Thoracic aorta (tissue), 2 donors: ENCODE measurements at regions not wholly inside any gene's neighbourhood (a gene's known extent, or its start where the extent isn't known, plus 50 kb on each side); places are given as distances from the start of the nearest gene placed in this dataset.

Experiments used
- ATAC-seq: fragments of 150-250 bp; one replicate; pipeline ENCODE4 v1.8.0; 2017; ENCODE audit warnings: low read depth; ENCODE audit not compliant: insufficient number of reproducible peaks, low FRiP score
- DNase-seq: peaks from one replicate; pipeline ENCODE4 v3.0.0-alpha.2; 2020; ENCODE audit warnings: low spot score
- H3K27ac ChIP-seq, 2 donors: fragments of 200-600 bp; sonication (generic); 1 replicate in 1 of 2; 2 replicates in 1 of 2; pipeline ENCODE4 v1.5.1; 2016; ENCODE audit warnings: mild to moderate bottlenecking in 2 of 2, moderate library complexity in 2 of 2
- H3K27me3 ChIP-seq: fragments of 200-600 bp; sonication (generic); replicated peaks from 2 replicates; pipeline ENCODE4 v1.6.0; 2016; ENCODE audit warnings: mild to moderate bottlenecking; ENCODE audit not compliant: insufficient read depth
- H3K36me3 ChIP-seq: fragments of 200-600 bp; sonication (generic); one replicate; pipeline ENCODE4 v1.5.1; 2016
- H3K4me1 ChIP-seq, 2 donors: fragments of 200-600 bp; sonication (generic); 1 replicate in 1 of 2; 2 replicates in 1 of 2; pipeline versions ENCODE4 v1.5.1 to v1.6.0; 2016; ENCODE audit warnings: low read depth in 2 of 2, mild to moderate bottlenecking in 1 of 2; ENCODE audit not compliant: control insufficient read depth in 1 of 2
- H3K4me3 ChIP-seq: fragments of 200-600 bp; sonication (generic); 2 replicates; pipeline ENCODE4 v1.5.1; 2016; ENCODE audit warnings: mild to moderate bottlenecking
- H3K9me3 ChIP-seq: fragments of 200-600 bp; sonication (generic); 2 replicates; pipeline ENCODE4 v1.5.1; 2016
- TF ChIP-seq, protein P1 (sequence below): fragments of 200-600 bp; sonication (generic); IDR thresholded peaks from one replicate; pipeline ENCODE4 v1.5.1; 2019; ENCODE audit warnings: antibody characterized with exemption

DNA sequence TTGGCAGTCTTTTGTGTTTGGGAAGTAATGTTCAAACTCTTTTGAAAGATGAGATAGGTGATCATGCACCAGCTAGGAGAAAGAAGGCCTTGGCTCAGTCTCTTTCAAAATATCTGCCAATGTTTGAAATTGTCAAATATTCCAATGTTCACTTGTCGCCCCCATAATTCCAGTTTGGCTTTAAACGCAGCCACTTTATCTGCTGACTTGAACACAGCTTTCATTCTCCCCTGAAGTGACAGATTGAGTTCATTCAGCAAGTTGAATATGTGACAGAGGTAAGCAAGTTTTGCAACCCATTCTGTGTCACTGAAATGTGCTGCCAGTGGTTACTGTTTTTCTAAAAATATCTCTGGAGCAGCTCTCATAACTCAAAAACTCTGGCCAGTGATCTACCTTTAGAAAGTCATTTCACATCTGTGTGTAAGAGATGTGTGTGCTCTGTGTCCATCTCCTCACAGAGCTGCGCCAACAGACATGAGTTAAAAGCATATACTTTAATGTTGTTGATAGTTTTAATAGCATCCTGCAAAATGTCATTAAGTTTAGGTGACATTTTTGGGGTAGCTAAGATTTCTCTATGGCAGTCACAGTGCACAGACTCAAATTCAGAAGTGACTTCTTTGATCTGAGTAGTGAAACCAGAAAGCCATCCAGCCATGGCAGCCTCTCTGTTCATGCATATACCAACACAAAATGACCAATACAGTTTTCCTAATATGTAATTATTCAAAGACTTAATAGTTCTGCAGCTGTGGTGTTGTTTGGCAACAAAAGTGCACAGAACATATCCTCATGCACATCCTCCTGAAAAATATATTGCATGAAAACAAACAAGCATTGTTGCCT, 614.3 kb upstream of the MIS18BP1 start:
- no peak overlapping the region for H3K27ac ChIP-seq

DNA sequence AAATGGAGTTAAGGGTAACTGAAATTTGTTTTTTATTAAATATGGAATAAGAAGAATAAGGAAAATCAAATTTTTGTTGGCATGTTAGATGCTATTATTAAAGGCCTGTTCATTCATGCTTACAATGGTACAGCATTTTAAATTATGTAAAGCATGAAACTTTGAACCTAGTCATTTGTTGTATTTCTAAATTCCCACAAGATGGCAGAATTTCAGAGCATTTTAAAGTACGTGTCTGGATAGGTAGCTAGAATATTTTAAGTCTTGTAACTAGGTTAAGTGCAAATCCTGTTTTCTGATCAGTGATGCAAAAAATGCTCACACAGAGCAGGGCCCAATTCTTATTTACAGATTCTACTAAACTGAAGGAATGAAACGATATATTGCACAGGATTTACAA, 585.6 kb upstream of the MIS18BP1 start:
- no peak overlapping the region for H3K4me3 ChIP-seq
- H3K36me3 ChIP-seq: no peaks in the 10 kb centered on the region
- DNase-seq (no peak), ATAC-seq (no peak)
- TF ChIP-seq, protein P1, sequence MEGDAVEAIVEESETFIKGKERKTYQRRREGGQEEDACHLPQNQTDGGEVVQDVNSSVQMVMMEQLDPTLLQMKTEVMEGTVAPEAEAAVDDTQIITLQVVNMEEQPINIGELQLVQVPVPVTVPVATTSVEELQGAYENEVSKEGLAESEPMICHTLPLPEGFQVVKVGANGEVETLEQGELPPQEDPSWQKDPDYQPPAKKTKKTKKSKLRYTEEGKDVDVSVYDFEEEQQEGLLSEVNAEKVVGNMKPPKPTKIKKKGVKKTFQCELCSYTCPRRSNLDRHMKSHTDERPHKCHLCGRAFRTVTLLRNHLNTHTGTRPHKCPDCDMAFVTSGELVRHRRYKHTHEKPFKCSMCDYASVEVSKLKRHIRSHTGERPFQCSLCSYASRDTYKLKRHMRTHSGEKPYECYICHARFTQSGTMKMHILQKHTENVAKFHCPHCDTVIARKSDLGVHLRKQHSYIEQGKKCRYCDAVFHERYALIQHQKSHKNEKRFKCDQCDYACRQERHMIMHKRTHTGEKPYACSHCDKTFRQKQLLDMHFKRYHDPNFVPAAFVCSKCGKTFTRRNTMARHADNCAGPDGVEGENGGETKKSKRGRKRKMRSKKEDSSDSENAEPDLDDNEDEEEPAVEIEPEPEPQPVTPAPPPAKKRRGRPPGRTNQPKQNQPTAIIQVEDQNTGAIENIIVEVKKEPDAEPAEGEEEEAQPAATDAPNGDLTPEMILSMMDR: no peak
- no peak overlapping the region for H3K27ac ChIP-seq
- H3K4me1 ChIP-seq: no peaks in the 10 kb centered on the region
- no peaks in the 10 kb centered on the region for H3K9me3 ChIP-seq
- no peaks in the 10 kb centered on the region for H3K27me3 ChIP-seq

More for the DNA sequence above, 614.3 kb upstream of the MIS18BP1 start:
- no peak for ATAC-seq
- Histone ChIP-seq H3K9me3 (no peaks in the 10 kb centered on the region), H3K4me1 (no peaks in the 10 kb centered on the region), H3K27me3 (no peaks in the 10 kb centered on the region), H3K36me3 (no peaks in the 10 kb centered on the region), H3K4me3 (no peak overlapping the region)
- no peak for DNase-seq
- TF ChIP-seq, protein P1: no peak

DNA sequence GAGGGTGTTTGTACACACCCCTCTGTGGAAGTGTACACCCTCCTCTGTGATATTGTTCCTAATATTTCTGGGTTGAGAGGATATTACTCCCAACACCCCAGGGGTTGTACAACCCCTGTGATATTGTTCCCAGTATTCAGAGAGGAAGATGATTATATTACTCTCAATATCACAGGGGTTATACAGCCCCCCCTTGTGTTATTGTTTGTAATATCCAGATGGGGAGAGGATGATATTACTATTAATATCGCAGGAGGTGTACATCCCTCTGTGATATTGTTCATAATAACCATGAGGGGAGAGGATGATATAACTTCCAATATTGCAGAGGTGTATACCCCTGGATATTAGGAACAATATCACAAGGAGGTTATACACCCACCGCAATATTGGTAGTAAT, 566.1 kb upstream of the MIS18BP1 start:
- DNase-seq (no peak), ATAC-seq (no peak)
- H3K27me3 ChIP-seq: no peaks in the 10 kb centered on the region
- no peaks in the 10 kb centered on the region for H3K36me3 ChIP-seq
- H3K9me3 ChIP-seq: no peaks in the 10 kb centered on the region
- no peak overlapping the region for H3K27ac ChIP-seq
- TF ChIP-seq, protein P1: no peak
- no peaks in the 10 kb centered on the region for H3K4me1 ChIP-seq
- H3K4me3 ChIP-seq: no peak overlapping the region

DNA sequence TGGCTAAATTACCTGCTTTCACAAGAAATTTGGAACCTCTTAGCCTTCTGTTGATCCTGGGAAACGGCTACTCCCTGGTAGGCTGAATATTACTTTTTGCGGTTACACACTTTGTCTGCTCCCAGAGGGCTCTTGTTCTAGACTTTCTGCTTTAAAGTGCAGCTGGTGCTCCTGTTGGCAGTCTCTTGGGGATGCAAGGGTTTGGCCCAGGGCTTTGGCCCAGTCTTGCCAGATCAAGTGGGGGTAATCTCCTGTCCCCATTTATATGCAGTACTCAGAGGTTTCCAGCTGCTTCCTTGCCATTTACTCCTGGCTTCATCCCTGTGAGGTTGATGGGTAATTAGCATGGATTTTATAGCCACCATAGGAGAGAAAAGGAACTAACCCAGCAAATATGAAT, 558.2 kb upstream of the MIS18BP1 start:
- Histone ChIP-seq H3K9me3 (no peaks in the 10 kb centered on the region), H3K27ac (no peak overlapping the region), H3K36me3 (no peaks in the 10 kb centered on the region), H3K4me3 (no peak overlapping the region), H3K4me1 (no peaks in the 10 kb centered on the region), H3K27me3 (no peaks in the 10 kb centered on the region)
- DNase-seq (no peak), ATAC-seq (no peak)
- TF ChIP-seq, protein P1: no peak

DNA sequence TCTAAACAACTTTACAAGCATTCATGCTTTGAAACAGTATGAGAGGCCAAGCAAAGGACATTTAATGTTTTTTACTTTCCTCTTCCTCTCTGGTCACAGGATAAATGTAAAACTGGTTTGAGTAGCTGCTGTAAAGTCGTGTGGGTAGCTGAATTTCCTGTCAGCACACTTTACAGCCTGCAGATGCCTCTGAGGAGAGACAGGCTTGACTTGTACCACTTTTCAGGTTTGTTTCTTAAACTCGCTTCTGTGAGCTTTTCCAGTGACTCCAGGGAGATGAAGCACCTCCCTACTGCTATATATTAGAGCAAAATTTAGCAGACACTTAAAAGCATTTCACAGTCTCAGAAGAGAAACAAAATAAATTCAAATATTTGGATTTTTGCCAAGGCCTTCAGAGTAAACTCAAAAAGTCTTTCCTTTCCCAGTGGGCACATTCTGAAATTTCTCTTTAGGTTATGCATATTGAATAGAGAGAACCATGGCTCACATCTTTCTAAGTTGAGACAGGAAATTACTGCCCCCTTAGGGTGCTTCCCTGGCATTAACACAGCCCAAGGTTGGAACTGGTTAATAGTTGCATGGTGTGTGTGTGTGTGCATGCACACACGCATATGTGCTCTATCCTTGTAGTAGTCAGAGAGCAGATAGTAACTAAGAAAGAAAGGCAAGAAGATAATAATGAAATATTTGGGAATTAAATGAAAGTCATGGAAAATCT, 557.3 kb upstream of the MIS18BP1 start:
- DNase-seq (no peak), ATAC-seq (no peak)
- no peaks in the 10 kb centered on the region for H3K27me3 ChIP-seq
- H3K27ac ChIP-seq: no peak overlapping the region
- H3K9me3 ChIP-seq: no peaks in the 10 kb centered on the region
- H3K36me3 ChIP-seq: no peaks in the 10 kb centered on the region
- H3K4me1 ChIP-seq: no peaks in the 10 kb centered on the region
- H3K4me3 ChIP-seq: no peak overlapping the region
- TF ChIP-seq, protein P1: no peak
